ENCODE measurements at regions not wholly inside any gene's neighbourhood (a gene's known extent, or its start where the extent isn't known, plus 50 kb on each side); places are given as distances from the start of the nearest gene placed in this dataset.

GRCh38 chr22:27133681-27134314, 476.4 kb downstream of the MIAT start:
- H3K9me3 ChIP-seq (replicated peaks; ENCODE audit: low read length), result peaks cover 7% of the 10 kb centered on the region
- no peaks in the 10 kb centered on the region for H3K36me3 ChIP-seq (ENCODE audit: insufficient read depth, low read length)
- peak overlapping the region; percentile 49 for H3K9ac ChIP-seq (ENCODE audit: low read depth, low read length)
- H3K27me3 ChIP-seq (ENCODE audit: control insufficient read depth, insufficient read depth, low read length), result no peaks in the 10 kb centered on the region
- peak overlapping the region; percentile 55 for H3K4me2 ChIP-seq (ENCODE audit: low read length)
- no peak overlapping the region for H3K4me3 ChIP-seq (ENCODE audit: low read length)
- H3K4me1 ChIP-seq (ENCODE audit: control insufficient read depth, insufficient read depth, low read length), result peaks cover 43% of the 10 kb centered on the region

- Histone ChIP-seq H3K4me2 (ENCODE audit: low read length) (peak overlapping the region; percentile 55), H3K27me3 (ENCODE audit: control insufficient read depth, insufficient read depth, low read length) (no peaks in the 10 kb centered on the region), H3K9me3 (replicated peaks; ENCODE audit: low read length) (peaks cover 7% of the 10 kb centered on the region), H3K4me3 (ENCODE audit: low read length) (peak overlapping the region; percentile 2), H3K9ac (ENCODE audit: low read depth, low read length) (peak overlapping the region; percentile 65), H3K4me1 (ENCODE audit: control insufficient read depth, insufficient read depth, low read length) (peaks cover 41% of the 10 kb centered on the region), H3K36me3 (ENCODE audit: insufficient read depth, low read length) (no peaks in the 10 kb centered on the region)
Observed at GRCh38 chr22:27134315-27134701, 476.9 kb downstream of the MIAT start.

DNA sequence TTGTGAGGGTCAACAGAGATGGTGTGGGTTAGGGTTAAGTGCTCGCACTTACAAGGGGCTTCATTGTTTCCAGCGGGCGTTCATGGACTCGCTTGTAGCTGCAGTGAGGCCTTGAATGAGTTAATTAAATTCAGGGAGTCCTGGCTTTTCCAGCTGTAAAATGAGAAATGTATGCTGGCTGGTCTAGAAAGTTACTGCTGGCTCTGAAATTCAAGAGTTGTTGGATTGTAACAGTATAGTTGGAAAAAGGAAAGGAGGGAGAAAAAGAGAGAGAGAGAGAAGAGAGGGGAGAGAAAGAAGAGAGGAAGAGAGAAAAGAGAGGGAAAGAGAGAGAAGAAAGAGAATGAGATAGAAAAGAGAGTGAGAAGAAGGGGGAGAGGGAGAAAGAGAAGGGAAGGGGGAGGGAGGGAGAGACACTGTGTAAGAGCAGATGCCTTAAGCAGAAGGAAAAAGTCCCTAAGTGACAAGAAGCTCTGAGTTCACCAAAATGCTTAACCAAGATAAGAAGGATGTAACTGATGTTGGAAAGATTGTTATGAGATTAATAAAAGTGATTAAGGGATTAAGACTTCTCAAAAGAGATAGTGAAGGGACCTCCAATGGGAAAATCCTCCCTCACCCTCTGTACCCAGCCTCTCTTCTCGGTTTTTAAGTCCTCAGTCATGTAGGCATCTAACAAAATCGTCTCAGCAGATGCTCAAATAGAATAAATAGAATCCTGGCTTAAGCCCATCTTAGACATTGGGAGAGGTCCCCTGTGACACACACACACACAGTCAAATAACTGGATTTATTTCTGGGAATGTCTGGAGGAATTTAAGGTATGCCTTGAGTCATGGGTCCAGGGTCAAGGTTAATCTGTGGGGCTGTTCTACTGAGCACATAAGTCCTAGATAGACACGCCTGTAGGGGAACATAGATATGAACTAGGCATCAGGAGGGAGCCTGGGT, 477.9 kb downstream of the MIAT start:
- Histone ChIP-seq H3K36me3 (ENCODE audit: insufficient read depth, low read length) (no peaks in the 10 kb centered on the region), H3K4me2 (ENCODE audit: low read length) (peak overlapping the region; percentile 42), H3K4me3 (ENCODE audit: low read length) (peak overlapping the region; percentile 34), H3K27me3 (ENCODE audit: control insufficient read depth, insufficient read depth, low read length) (no peaks in the 10 kb centered on the region), H3K9ac (ENCODE audit: low read depth, low read length) (peak overlapping the region; percentile 65), H3K4me1 (ENCODE audit: control insufficient read depth, insufficient read depth, low read length) (peaks cover 47% of the 10 kb centered on the region), H3K9me3 (replicated peaks; ENCODE audit: low read length) (peaks cover 7% of the 10 kb centered on the region)

GRCh38 chr22:27136596-27136995, 479.2 kb downstream of the MIAT start:
- no peak overlapping the region for H3K4me3 ChIP-seq (ENCODE audit: low read length)
- H3K9ac ChIP-seq (ENCODE audit: low read depth, low read length), result no peak overlapping the region
- H3K36me3 ChIP-seq (ENCODE audit: insufficient read depth, low read length), result no peaks in the 10 kb centered on the region
- H3K9me3 ChIP-seq (replicated peaks; ENCODE audit: low read length), result peaks cover 7% of the 10 kb centered on the region
- no peaks in the 10 kb centered on the region for H3K27me3 ChIP-seq (ENCODE audit: control insufficient read depth, insufficient read depth, low read length)
- no peak overlapping the region for H3K4me2 ChIP-seq (ENCODE audit: low read length)
- peaks cover 54% of the 10 kb centered on the region for H3K4me1 ChIP-seq (ENCODE audit: control insufficient read depth, insufficient read depth, low read length)

GRCh38 chr22:27137871-27138337, 480.5 kb downstream of the MIAT start:
- no peak overlapping the region for H3K9ac ChIP-seq (ENCODE audit: low read depth, low read length)
- no peaks in the 10 kb centered on the region for H3K36me3 ChIP-seq (ENCODE audit: insufficient read depth, low read length)
- peaks cover 54% of the 10 kb centered on the region for H3K4me1 ChIP-seq (ENCODE audit: control insufficient read depth, insufficient read depth, low read length)
- H3K4me2 ChIP-seq (ENCODE audit: low read length), result no peak overlapping the region
- no peaks in the 10 kb centered on the region for H3K27me3 ChIP-seq (ENCODE audit: control insufficient read depth, insufficient read depth, low read length)
- peaks cover 7% of the 10 kb centered on the region for H3K9me3 ChIP-seq (replicated peaks; ENCODE audit: low read length)
- H3K4me3 ChIP-seq (ENCODE audit: low read length), result no peak overlapping the region

DNA sequence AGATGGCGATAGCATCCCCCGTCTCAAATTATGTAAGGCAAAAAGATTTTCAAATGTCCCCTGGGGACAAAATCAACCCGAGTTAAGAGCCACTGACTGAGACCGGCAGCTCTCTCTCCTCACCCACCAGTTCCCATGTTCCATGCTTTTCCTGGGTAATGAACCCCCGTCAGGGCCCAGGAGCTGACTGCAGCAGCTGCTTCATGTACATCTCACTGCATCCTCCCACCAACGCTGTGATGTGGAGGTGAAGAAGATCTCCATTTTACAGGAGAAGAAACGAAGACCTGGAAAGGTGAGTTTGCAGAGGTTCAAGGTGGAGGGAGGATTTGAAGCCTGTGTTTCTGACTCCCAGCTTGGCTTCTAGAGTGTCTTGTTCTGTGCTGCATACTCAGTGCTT, 481.1 kb downstream of the MIAT start:
- no peak overlapping the region for H3K4me3 ChIP-seq (ENCODE audit: low read length)
- no peak overlapping the region for H3K9ac ChIP-seq (ENCODE audit: low read depth, low read length)
- no peaks in the 10 kb centered on the region for H3K27me3 ChIP-seq (ENCODE audit: control insufficient read depth, insufficient read depth, low read length)
- peaks cover 52% of the 10 kb centered on the region for H3K4me1 ChIP-seq (ENCODE audit: control insufficient read depth, insufficient read depth, low read length)
- H3K9me3 ChIP-seq (replicated peaks; ENCODE audit: low read length), result peaks cover 7% of the 10 kb centered on the region
- H3K4me2 ChIP-seq (ENCODE audit: low read length), result no peak overlapping the region
- H3K36me3 ChIP-seq (ENCODE audit: insufficient read depth, low read length), result no peaks in the 10 kb centered on the region

DNA sequence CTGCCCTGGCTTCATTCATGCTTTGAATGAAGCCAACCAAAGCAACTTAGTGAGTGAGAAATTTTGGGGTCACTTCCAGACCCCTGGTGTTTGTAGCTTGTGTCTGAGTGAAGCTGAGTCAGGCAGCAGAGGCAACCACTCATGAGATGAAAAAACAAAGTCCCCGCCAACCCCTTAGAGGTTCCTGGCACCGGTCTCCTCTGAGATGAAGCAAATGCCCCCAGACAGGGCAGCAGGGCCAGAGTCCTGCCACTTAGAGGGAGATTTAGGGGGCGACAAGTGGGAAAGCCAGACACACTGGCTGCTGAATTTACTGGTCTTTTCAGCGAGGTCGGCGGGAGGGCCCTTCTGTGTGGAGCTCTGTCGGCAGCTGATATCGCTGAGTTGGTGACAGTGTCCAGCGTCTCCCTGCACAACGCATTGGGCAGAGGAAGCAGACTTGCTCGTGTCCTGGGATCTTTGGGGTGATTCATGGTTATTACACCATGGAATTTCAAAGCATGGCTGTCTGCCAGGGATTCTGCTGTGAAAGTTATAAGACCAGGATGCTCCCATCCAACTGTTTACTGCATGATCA, 482.6 kb downstream of the MIAT start:
- H3K9me3 ChIP-seq (replicated peaks; ENCODE audit: low read length), result peaks cover 7% of the 10 kb centered on the region
- no peaks in the 10 kb centered on the region for H3K36me3 ChIP-seq (ENCODE audit: insufficient read depth, low read length)
- H3K4me1 ChIP-seq (ENCODE audit: control insufficient read depth, insufficient read depth, low read length), result peaks cover 37% of the 10 kb centered on the region
- H3K9ac ChIP-seq (ENCODE audit: low read depth, low read length), result peak overlapping the region; percentile 58
- peak overlapping the region; percentile 71 for H3K4me2 ChIP-seq (ENCODE audit: low read length)
- H3K27me3 ChIP-seq (ENCODE audit: control insufficient read depth, insufficient read depth, low read length), result no peaks in the 10 kb centered on the region
- peak overlapping the region; percentile 38 for H3K4me3 ChIP-seq (ENCODE audit: low read length)

DNA sequence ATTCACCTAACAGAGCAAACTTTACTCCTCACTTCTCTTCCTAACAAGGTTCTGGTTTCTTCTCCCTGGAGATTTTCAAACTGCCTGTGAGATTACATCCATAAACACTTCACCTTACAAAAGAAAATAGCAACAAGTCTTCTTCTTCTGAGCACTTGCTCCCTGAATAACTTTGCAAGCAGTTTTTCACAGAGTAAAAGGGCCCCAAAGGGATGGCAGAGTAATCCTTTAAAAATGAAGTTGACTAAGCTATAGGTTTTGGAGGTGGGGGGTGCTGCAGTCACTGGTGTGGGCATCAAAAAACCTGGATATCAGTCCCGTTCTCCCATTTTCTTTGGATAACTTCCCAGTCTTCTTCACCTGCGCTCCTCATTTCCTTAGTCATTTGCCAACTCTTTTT, 484.9 kb downstream of the MIAT start:
- Histone ChIP-seq H3K36me3 (ENCODE audit: insufficient read depth, low read length) (no peaks in the 10 kb centered on the region), H3K9ac (ENCODE audit: low read depth, low read length) (no peak overlapping the region), H3K4me2 (ENCODE audit: low read length) (no peak overlapping the region), H3K9me3 (replicated peaks; ENCODE audit: low read length) (no peaks in the 10 kb centered on the region), H3K4me1 (ENCODE audit: control insufficient read depth, insufficient read depth, low read length) (peaks cover 25% of the 10 kb centered on the region), H3K27me3 (ENCODE audit: control insufficient read depth, insufficient read depth, low read length) (no peaks in the 10 kb centered on the region), H3K4me3 (ENCODE audit: low read length) (no peak overlapping the region)

DNA sequence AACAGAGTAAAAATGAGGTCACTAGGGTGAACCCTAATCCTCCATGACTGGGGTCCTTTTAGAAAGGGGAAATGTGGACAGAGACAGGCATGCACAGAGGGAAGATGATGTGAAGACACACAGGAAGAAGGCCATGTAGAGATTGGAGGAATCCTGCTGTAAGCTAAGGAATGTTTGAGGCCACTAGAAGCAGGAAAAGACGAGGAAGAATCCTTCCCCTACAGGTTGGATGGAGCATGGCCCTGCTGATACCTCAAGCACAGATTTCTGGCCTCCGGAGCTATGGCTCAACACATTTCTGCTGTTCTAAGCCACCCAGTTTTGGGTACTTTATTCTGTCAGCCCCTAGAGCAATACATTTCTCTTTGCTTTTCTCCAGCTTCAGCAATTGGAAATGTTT, 486.9 kb downstream of the MIAT start:
- no peaks in the 10 kb centered on the region for H3K27me3 ChIP-seq (ENCODE audit: control insufficient read depth, insufficient read depth, low read length)
- H3K36me3 ChIP-seq (ENCODE audit: insufficient read depth, low read length), result no peaks in the 10 kb centered on the region
- no peaks in the 10 kb centered on the region for H3K9me3 ChIP-seq (replicated peaks; ENCODE audit: low read length)
- H3K9ac ChIP-seq (ENCODE audit: low read depth, low read length), result no peak overlapping the region
- no peak overlapping the region for H3K4me2 ChIP-seq (ENCODE audit: low read length)
- no peak overlapping the region for H3K4me3 ChIP-seq (ENCODE audit: low read length)
- peaks cover 17% of the 10 kb centered on the region for H3K4me1 ChIP-seq (ENCODE audit: control insufficient read depth, insufficient read depth, low read length)

GRCh38 chr22:27146866-27147633, 489.7 kb downstream of the MIAT start:
- Histone ChIP-seq H3K9ac (ENCODE audit: low read depth, low read length) (no peak overlapping the region), H3K36me3 (ENCODE audit: insufficient read depth, low read length) (no peaks in the 10 kb centered on the region), H3K4me3 (ENCODE audit: low read length) (no peak overlapping the region), H3K27me3 (ENCODE audit: control insufficient read depth, insufficient read depth, low read length) (no peaks in the 10 kb centered on the region), H3K4me1 (ENCODE audit: control insufficient read depth, insufficient read depth, low read length) (peaks cover 13% of the 10 kb centered on the region), H3K9me3 (replicated peaks; ENCODE audit: low read length) (no peaks in the 10 kb centered on the region), H3K4me2 (ENCODE audit: low read length) (no peak overlapping the region)

DNA sequence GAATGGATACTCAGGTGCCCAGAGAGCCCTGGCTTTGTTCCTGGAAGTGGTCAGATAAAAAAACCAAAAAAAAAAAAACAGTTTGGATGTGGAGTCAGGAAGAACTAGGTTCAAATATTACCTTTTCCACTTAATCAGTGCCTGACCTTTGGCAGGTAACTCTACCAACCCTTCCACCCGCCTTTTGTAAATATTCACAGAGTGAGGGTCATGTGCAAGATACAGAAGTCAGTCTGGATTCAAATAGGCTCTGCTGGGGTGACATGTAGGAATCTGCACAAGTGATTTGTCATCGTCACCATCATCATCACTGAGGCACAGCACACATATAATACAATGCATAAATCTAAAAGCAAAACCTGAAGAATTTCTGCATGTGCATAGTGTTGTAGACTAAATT, 490.7 kb downstream of the MIAT start:
- no peak overlapping the region for H3K4me2 ChIP-seq (ENCODE audit: low read length)

More for the DNA sequence above, 490.7 kb downstream of the MIAT start:
- Histone ChIP-seq H3K9ac (ENCODE audit: low read depth, low read length) (no peak overlapping the region), H3K27me3 (ENCODE audit: control insufficient read depth, insufficient read depth, low read length) (no peaks in the 10 kb centered on the region), H3K4me3 (ENCODE audit: low read length) (no peak overlapping the region), H3K36me3 (ENCODE audit: insufficient read depth, low read length) (no peaks in the 10 kb centered on the region), H3K4me1 (ENCODE audit: control insufficient read depth, insufficient read depth, low read length) (peaks cover 13% of the 10 kb centered on the region), H3K9me3 (replicated peaks; ENCODE audit: low read length) (no peaks in the 10 kb centered on the region)

Data from skeletal muscle satellite cell (primary cell).